Esophagus muscularis mucosa (tissue), 4 donors: ENCODE measurements at regions not wholly inside any gene's neighbourhood (a gene's known extent, or its start where the extent isn't known, plus 50 kb on each side); places are given as distances from the start of the nearest gene placed in this dataset.

Experiments
- DNase-seq: peaks from one replicate; pipeline ENCODE4 v3.0.0-alpha.2; 2017; ENCODE audit errors: extremely low spot score
- H3K27ac ChIP-seq, 4 donors: fragments of 200-600 bp; sonication (generic); replicated peaks in 1 of 4; 1 replicate in 3 of 4; 2 replicates in 1 of 4; pipeline ENCODE4 v1.5.1; 2016 to 2019; ENCODE audit warnings: mild to moderate bottlenecking in 1 of 4
- H3K27me3 ChIP-seq, 4 donors: fragments of 200-600 bp; sonication (generic); one replicate each; pipeline versions ENCODE4 v1.5.1 to v1.6.0; 2016 to 2019
- H3K36me3 ChIP-seq, 4 donors: fragments of 200-600 bp; sonication (generic); one replicate each; pipeline ENCODE4 v1.5.1; 2016 to 2019
- H3K4me1 ChIP-seq, 4 donors: fragments of 200-600 bp; sonication (generic); one replicate each; pipeline ENCODE4 v1.5.1; 2016 to 2019
- H3K4me3 ChIP-seq, 4 donors: fragments of 200-600 bp; sonication (generic); 1 replicate in 2 of 4; 2 replicates in 2 of 4; pipeline ENCODE4 v1.5.1; 2016 to 2019; ENCODE audit warnings: mild to moderate bottlenecking in 4 of 4, moderate library complexity in 1 of 4
- H3K9me3 ChIP-seq, 4 donors: fragments of 200-600 bp; sonication (generic); 1 replicate in 3 of 4; 2 replicates in 1 of 4; pipeline ENCODE4 v1.5.1; 2016 to 2019
- CTCF ChIP-seq, 3 experiments: fragments of 200-600 bp in 2 of 3; fragments of 450-650 bp in 1 of 3; sonication (generic) in 2 of 3; IDR thresholded peaks; one replicate each; pipeline ENCODE4 v1.5.1; 2017 to 2019; ENCODE audit warnings: antibody characterized with exemption in 3 of 3, mild to moderate bottlenecking in 2 of 3, moderate library complexity in 1 of 3
- EP300 ChIP-seq: sonication (generic); formaldehyde crosslinking; IDR thresholded peaks from one replicate; pipeline ENCODE4 v1.6.1; 2017; ENCODE audit warnings: antibody characterized with exemption
- POLR2A ChIP-seq: fragments of 450-650 bp; IDR thresholded peaks from one replicate; pipeline ENCODE4 v1.6.1; 2017; ENCODE audit warnings: antibody characterized with exemption, moderate library complexity, mild to moderate bottlenecking, low read depth
- POLR2AphosphoS5 ChIP-seq, 2 donors: sonication (generic); formaldehyde crosslinking; IDR thresholded peaks; one replicate each; pipeline ENCODE4 v1.6.1; 2017; ENCODE audit warnings: antibody characterized with exemption in 2 of 2
- WGBS: methylation state at CpG from one replicate; pipeline ENCODE4 v1.1.5; 2018; 5-methylcytosine and 5-hydroxymethylcytosine counted together
- intact Hi-C: fragments of 100-400 bp; cut with DNase I; formaldehyde crosslinking; loops from one replicate; pipeline ENCODE4 v1.15.1; 2023

- H3K4me3 ChIP-seq, result no peak overlapping the region
- no peak overlapping the region for H3K27ac ChIP-seq
- no peaks in the 10 kb centered on the region for H3K36me3 ChIP-seq
- TF ChIP-seq CTCF (IDR thresholded peaks at IDR 0.05) (no peak), EP300 (no peak), POLR2A (no peak), POLR2AphosphoS5 (IDR thresholded peaks at IDR 0.05) (no peak)
- H3K27me3 ChIP-seq, result no peaks in the 10 kb centered on the region
- H3K9me3 ChIP-seq, result peaks cover 0 to 6% (median 0%) of the 10 kb centered on the region in 4 donors
- DNase-seq, result no peak
- intact Hi-C loops, result no loop called here
- H3K4me1 ChIP-seq, result no peaks in the 10 kb centered on the region
- 84% methylated on average over 2 of the region's 2 CpGs for WGBS
Observed at GRCh38 chrX:82161195-82161594, 959.3 kb downstream of the SH3BGRL start.

GRCh38 chrX:82163701-82164100 is 961.8 kb downstream of the SH3BGRL start:
- Histone ChIP-seq H3K4me3 (no peak overlapping the region), H3K4me1 (no peaks in the 10 kb centered on the region), H3K36me3 (no peaks in the 10 kb centered on the region), H3K9me3 (peaks cover 0 to 6% (median 0%) of the 10 kb centered on the region in 4 donors), H3K27ac (no peak overlapping the region), H3K27me3 (no peaks in the 10 kb centered on the region)
- no peak for TF ChIP-seq POLR2AphosphoS5 (IDR thresholded peaks at IDR 0.05)
- intact Hi-C loops, result no loop called here
- DNase-seq, result no peak

- intact Hi-C loops, result no loop called here
- no peaks in the 10 kb centered on the region for H3K4me1 ChIP-seq
- H3K36me3 ChIP-seq, result no peaks in the 10 kb centered on the region
- no peaks in the 10 kb centered on the region for H3K27me3 ChIP-seq
- DNase-seq, result no peak
- TF ChIP-seq POLR2AphosphoS5 (IDR thresholded peaks at IDR 0.05), result no peak
- TF ChIP-seq CTCF (IDR thresholded peaks at IDR 0.05), result no peak
- TF ChIP-seq POLR2A, result no peak
- no peak for TF ChIP-seq EP300
- 67% methylated on average over 1 of the region's 1 CpG for WGBS
- no peaks in the 10 kb centered on the region for H3K9me3 ChIP-seq
- no peak overlapping the region for H3K27ac ChIP-seq
- no peak overlapping the region for H3K4me3 ChIP-seq
Observed at GRCh38 chrX:82196866-82197265, 995.0 kb downstream of the SH3BGRL start.

- H3K27me3 ChIP-seq, result no peaks in the 10 kb centered on the region
- no peak for TF ChIP-seq EP300
- no peak for TF ChIP-seq POLR2A
- TF ChIP-seq POLR2AphosphoS5 (IDR thresholded peaks at IDR 0.05), result no peak
- intact Hi-C loops, result no loop called here
- no peak overlapping the region for H3K27ac ChIP-seq
- no peaks in the 10 kb centered on the region for H3K9me3 ChIP-seq
- no peaks in the 10 kb centered on the region for H3K4me1 ChIP-seq
- no peak for DNase-seq
- H3K36me3 ChIP-seq, result no peaks in the 10 kb centered on the region
- WGBS, result 40% methylated on average over 3 of the region's 3 CpGs
- H3K4me3 ChIP-seq, result no peak overlapping the region
Observed at GRCh38 chrX:82208975-82209374, 1007.1 kb downstream of the SH3BGRL start.

GRCh38 chrX:82218361-82218760 is 1016.5 kb downstream of the SH3BGRL start:
- no peak for DNase-seq
- TF ChIP-seq POLR2AphosphoS5 (IDR thresholded peaks at IDR 0.05) (no peak), EP300 (no peak), POLR2A (no peak), CTCF (IDR thresholded peaks at IDR 0.05) (peak in 1 of 3 experiments; percentile 15)
- Histone ChIP-seq H3K27me3 (no peaks in the 10 kb centered on the region), H3K27ac (no peak overlapping the region), H3K9me3 (no peaks in the 10 kb centered on the region), H3K4me3 (no peak overlapping the region), H3K4me1 (no peaks in the 10 kb centered on the region), H3K36me3 (no peaks in the 10 kb centered on the region)
- 20% methylated on average over 2 of the region's 2 CpGs for whole genome bisulfite sequencing
- intact Hi-C loops, result no loop called here

GRCh38 chrX:82219129-82219528 is 1017.2 kb downstream of the SH3BGRL start:
- Histone ChIP-seq H3K4me1 (no peaks in the 10 kb centered on the region), H3K27ac (no peak overlapping the region), H3K27me3 (no peaks in the 10 kb centered on the region), H3K9me3 (peaks cover 0 to 1% (median 0%) of the 10 kb centered on the region in 4 donors), H3K4me3 (no peak overlapping the region), H3K36me3 (no peaks in the 10 kb centered on the region)
- no peak for DNase-seq
- intact Hi-C loops, result no loop called here
- no peak for TF ChIP-seq POLR2A
- no peak for TF ChIP-seq EP300
- TF ChIP-seq POLR2AphosphoS5 (IDR thresholded peaks at IDR 0.05), result no peak
- no peak for TF ChIP-seq CTCF (IDR thresholded peaks at IDR 0.05)
